Body of pancreas (tissue), 4 donors: ENCODE measurements at regions not wholly inside any gene's neighbourhood (a gene's known extent, or its start where the extent isn't known, plus 50 kb on each side); places are given as distances from the start of the nearest gene placed in this dataset.

ENCODE experiments used
- POLR2A ChIP-seq, 3 donors: fragments of 450-650 bp; IDR thresholded peaks; one replicate each; pipeline ENCODE4 v1.6.1; 2016; ENCODE audit warnings: antibody characterized with exemption in 3 of 3, mild to moderate bottlenecking in 2 of 3
- TF ChIP-seq, protein P1 (sequence below), 7 experiments: fragments of 450-650 bp in 4 of 7; fragments of 200-600 bp in 3 of 7; sonication (generic) in 3 of 7; IDR thresholded peaks; one replicate each; pipeline ENCODE4 v1.5.1; 2016 to 2019; ENCODE audit warnings: antibody characterized with exemption in 7 of 7

GRCh38 chr5:54820346-54821134, 164.9 kb downstream of the ESM1 start:
- TF ChIP-seq, protein P1, sequence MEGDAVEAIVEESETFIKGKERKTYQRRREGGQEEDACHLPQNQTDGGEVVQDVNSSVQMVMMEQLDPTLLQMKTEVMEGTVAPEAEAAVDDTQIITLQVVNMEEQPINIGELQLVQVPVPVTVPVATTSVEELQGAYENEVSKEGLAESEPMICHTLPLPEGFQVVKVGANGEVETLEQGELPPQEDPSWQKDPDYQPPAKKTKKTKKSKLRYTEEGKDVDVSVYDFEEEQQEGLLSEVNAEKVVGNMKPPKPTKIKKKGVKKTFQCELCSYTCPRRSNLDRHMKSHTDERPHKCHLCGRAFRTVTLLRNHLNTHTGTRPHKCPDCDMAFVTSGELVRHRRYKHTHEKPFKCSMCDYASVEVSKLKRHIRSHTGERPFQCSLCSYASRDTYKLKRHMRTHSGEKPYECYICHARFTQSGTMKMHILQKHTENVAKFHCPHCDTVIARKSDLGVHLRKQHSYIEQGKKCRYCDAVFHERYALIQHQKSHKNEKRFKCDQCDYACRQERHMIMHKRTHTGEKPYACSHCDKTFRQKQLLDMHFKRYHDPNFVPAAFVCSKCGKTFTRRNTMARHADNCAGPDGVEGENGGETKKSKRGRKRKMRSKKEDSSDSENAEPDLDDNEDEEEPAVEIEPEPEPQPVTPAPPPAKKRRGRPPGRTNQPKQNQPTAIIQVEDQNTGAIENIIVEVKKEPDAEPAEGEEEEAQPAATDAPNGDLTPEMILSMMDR (IDR thresholded peaks at IDR 0.05): no peak
- no peak for TF ChIP-seq POLR2A (IDR thresholded peaks at IDR 0.05)
